ENCODE measurements at regions not wholly inside any gene's neighbourhood (a gene's known extent, or its start where the extent isn't known, plus 50 kb on each side); places are given as distances from the start of the nearest gene placed in this dataset.

GRCh38 chr15:96764946-96765345 lies 434.4 kb downstream of the NR2F2 start:
- Histone ChIP-seq H3K4me3 (ENCODE audit: low read length in 2 of 2) (no peak overlapping the region), H3K9ac (ENCODE audit: low read depth, low read length, poor library complexity) (no peak overlapping the region), H3K4me2 (ENCODE audit: insufficient read depth, low read length, poor library complexity, severe bottlenecking) (no peak overlapping the region), H4K91ac (ENCODE audit: low read depth, low read length, poor library complexity) (no peak overlapping the region), H3K4ac (ENCODE audit: low read length) (no peak overlapping the region), H3K36me3 (replicated peaks in 1 of 2; ENCODE audit: control insufficient read depth in 2 of 2, insufficient read depth in 2 of 2, low read length in 2 of 2) (no peaks in the 10 kb centered on the region), H2BK12ac (ENCODE audit: low read length) (no peak overlapping the region), H4K8ac (ENCODE audit: low read depth, low read length) (no peak overlapping the region), H3K18ac (ENCODE audit: low read length) (peak overlapping the region; percentile 12), H2AK5ac (ENCODE audit: low read depth, low read length) (no peak overlapping the region), H3K4me1 (ENCODE audit: control insufficient read depth in 2 of 2, insufficient read depth in 1 of 2, low read depth in 1 of 2, low read length in 2 of 2) (no peaks in the 10 kb centered on the region), H2BK120ac (ENCODE audit: low read depth, low read length) (no peak overlapping the region), H3K27me3 (ENCODE audit: control insufficient read depth in 3 of 3, insufficient read depth in 3 of 3, low read depth in 1 of 3, low read length in 3 of 3) (no peaks in the 10 kb centered on the region), H3K23ac (ENCODE audit: low read depth, low read length, poor library complexity) (no peak overlapping the region), H2BK15ac (ENCODE audit: low read length) (peak overlapping the region; percentile 32), H3K27ac (replicated peaks; ENCODE audit: low read length) (no peak overlapping the region), H3K14ac (ENCODE audit: low read length) (no peak overlapping the region), H3K79me1 (ENCODE audit: low read depth, low read length) (no peaks in the 10 kb centered on the region), H2AFZ (ENCODE audit: low read length) (no peak overlapping the region), H2BK5ac (ENCODE audit: low read length) (no peak overlapping the region), H3K9me3 (replicated peaks in 1 of 2; ENCODE audit: control insufficient read depth in 2 of 2, insufficient read depth in 1 of 2, low read depth in 1 of 2, low read length in 2 of 2) (no peaks in the 10 kb centered on the region)
- WGBS, 2 donors (ENCODE audit: extremely low coverage in 2 of 2, insufficient read length in 2 of 2, insufficient replicate concordance in 1 of 2), result no CpG with 5 or more reads among the region's 8 CpGs
- no peak for DNase-seq (ENCODE audit: low spot score)

- Histone ChIP-seq H2AFZ (ENCODE audit: low read length) (no peak overlapping the region), H2BK120ac (ENCODE audit: low read depth, low read length) (no peak overlapping the region), H3K79me1 (ENCODE audit: low read depth, low read length) (no peaks in the 10 kb centered on the region), H3K9ac (ENCODE audit: low read depth, low read length, poor library complexity) (no peak overlapping the region), H3K18ac (ENCODE audit: low read length) (no peak overlapping the region), H3K9me3 (replicated peaks in 1 of 2; ENCODE audit: control insufficient read depth in 2 of 2, insufficient read depth in 1 of 2, low read depth in 1 of 2, low read length in 2 of 2) (no peaks in the 10 kb centered on the region), H3K23ac (ENCODE audit: low read depth, low read length, poor library complexity) (no peak overlapping the region), H3K14ac (ENCODE audit: low read length) (no peak overlapping the region), H3K4me2 (ENCODE audit: insufficient read depth, low read length, poor library complexity, severe bottlenecking) (no peak overlapping the region), H3K27me3 (ENCODE audit: control insufficient read depth in 3 of 3, insufficient read depth in 3 of 3, low read depth in 1 of 3, low read length in 3 of 3) (no peaks in the 10 kb centered on the region), H2AK5ac (ENCODE audit: low read depth, low read length) (no peak overlapping the region), H3K27ac (replicated peaks; ENCODE audit: low read length) (no peak overlapping the region), H3K4ac (ENCODE audit: low read length) (no peak overlapping the region), H3K4me1 (ENCODE audit: control insufficient read depth in 2 of 2, insufficient read depth in 1 of 2, low read depth in 1 of 2, low read length in 2 of 2) (peaks cover 0 to 3% of the 10 kb centered on the region in 2 donors), H4K8ac (ENCODE audit: low read depth, low read length) (no peak overlapping the region), H2BK5ac (ENCODE audit: low read length) (no peak overlapping the region), H2BK15ac (ENCODE audit: low read length) (no peak overlapping the region), H3K4me3 (ENCODE audit: low read length in 2 of 2) (no peak overlapping the region), H4K91ac (ENCODE audit: low read depth, low read length, poor library complexity) (no peak overlapping the region), H3K36me3 (replicated peaks in 1 of 2; ENCODE audit: control insufficient read depth in 2 of 2, insufficient read depth in 2 of 2, low read length in 2 of 2) (no peaks in the 10 kb centered on the region), H2BK12ac (ENCODE audit: low read length) (no peak overlapping the region)
- no CpG with 5 or more reads among the region's 4 CpGs for WGBS, 2 donors (ENCODE audit: extremely low coverage in 2 of 2, insufficient read length in 2 of 2, insufficient replicate concordance in 1 of 2)
- no peak for DNase-seq (ENCODE audit: low spot score)
Observed at GRCh38 chr15:96766366-96766765, 435.9 kb downstream of the NR2F2 start.

GRCh38 chr15:96767703-96768434 lies 437.4 kb downstream of the NR2F2 start:
- Histone ChIP-seq H3K18ac (ENCODE audit: low read length) (peak overlapping the region; percentile 59), H3K27ac (replicated peaks; ENCODE audit: low read length) (no peak overlapping the region), H3K23ac (ENCODE audit: low read depth, low read length, poor library complexity) (no peak overlapping the region), H2AK5ac (ENCODE audit: low read depth, low read length) (no peak overlapping the region), H3K4ac (ENCODE audit: low read length) (no peak overlapping the region), H3K14ac (ENCODE audit: low read length) (no peak overlapping the region), H3K9ac (ENCODE audit: low read depth, low read length, poor library complexity) (no peak overlapping the region), H2BK15ac (ENCODE audit: low read length) (no peak overlapping the region), H3K9me3 (replicated peaks in 1 of 2; ENCODE audit: control insufficient read depth in 2 of 2, insufficient read depth in 1 of 2, low read depth in 1 of 2, low read length in 2 of 2) (no peaks in the 10 kb centered on the region), H4K91ac (ENCODE audit: low read depth, low read length, poor library complexity) (no peak overlapping the region), H2BK5ac (ENCODE audit: low read length) (no peak overlapping the region), H2BK12ac (ENCODE audit: low read length) (no peak overlapping the region), H3K4me1 (ENCODE audit: control insufficient read depth in 2 of 2, insufficient read depth in 1 of 2, low read depth in 1 of 2, low read length in 2 of 2) (peaks cover 0 to 8% of the 10 kb centered on the region in 2 donors), H4K8ac (ENCODE audit: low read depth, low read length) (no peak overlapping the region), H2BK120ac (ENCODE audit: low read depth, low read length) (no peak overlapping the region), H3K4me2 (ENCODE audit: insufficient read depth, low read length, poor library complexity, severe bottlenecking) (no peak overlapping the region), H3K79me1 (ENCODE audit: low read depth, low read length) (no peaks in the 10 kb centered on the region), H3K4me3 (ENCODE audit: low read length in 2 of 2) (no peak overlapping the region), H2AFZ (ENCODE audit: low read length) (no peak overlapping the region), H3K27me3 (ENCODE audit: control insufficient read depth in 3 of 3, insufficient read depth in 3 of 3, low read depth in 1 of 3, low read length in 3 of 3) (no peaks in the 10 kb centered on the region), H3K36me3 (replicated peaks in 1 of 2; ENCODE audit: control insufficient read depth in 2 of 2, insufficient read depth in 2 of 2, low read length in 2 of 2) (no peaks in the 10 kb centered on the region)
- no CpG with 5 or more reads among the region's 10 CpGs for WGBS, 2 donors (ENCODE audit: extremely low coverage in 2 of 2, insufficient read length in 2 of 2, insufficient replicate concordance in 1 of 2)
- DNase-seq (ENCODE audit: low spot score), result no peak

GRCh38 chr15:96768435-96768789 lies 437.9 kb downstream of the NR2F2 start:
- Histone ChIP-seq H3K9ac (ENCODE audit: low read depth, low read length, poor library complexity) (no peak overlapping the region), H3K4me1 (ENCODE audit: control insufficient read depth in 2 of 2, insufficient read depth in 1 of 2, low read depth in 1 of 2, low read length in 2 of 2) (peaks cover 0 to 8% of the 10 kb centered on the region in 2 donors), H4K8ac (ENCODE audit: low read depth, low read length) (no peak overlapping the region), H3K36me3 (replicated peaks in 1 of 2; ENCODE audit: control insufficient read depth in 2 of 2, insufficient read depth in 2 of 2, low read length in 2 of 2) (no peaks in the 10 kb centered on the region), H3K27ac (replicated peaks; ENCODE audit: low read length) (no peak overlapping the region), H3K14ac (ENCODE audit: low read length) (no peak overlapping the region), H3K27me3 (ENCODE audit: control insufficient read depth in 3 of 3, insufficient read depth in 3 of 3, low read depth in 1 of 3, low read length in 3 of 3) (no peaks in the 10 kb centered on the region), H3K9me3 (replicated peaks in 1 of 2; ENCODE audit: control insufficient read depth in 2 of 2, insufficient read depth in 1 of 2, low read depth in 1 of 2, low read length in 2 of 2) (no peaks in the 10 kb centered on the region), H2AFZ (ENCODE audit: low read length) (no peak overlapping the region), H2BK120ac (ENCODE audit: low read depth, low read length) (peak overlapping the region; percentile 14), H2BK12ac (ENCODE audit: low read length) (no peak overlapping the region), H3K18ac (ENCODE audit: low read length) (peak overlapping the region; percentile 59), H3K4me2 (ENCODE audit: insufficient read depth, low read length, poor library complexity, severe bottlenecking) (no peak overlapping the region), H2BK15ac (ENCODE audit: low read length) (no peak overlapping the region), H3K4ac (ENCODE audit: low read length) (no peak overlapping the region), H2BK5ac (ENCODE audit: low read length) (no peak overlapping the region), H3K23ac (ENCODE audit: low read depth, low read length, poor library complexity) (no peak overlapping the region), H2AK5ac (ENCODE audit: low read depth, low read length) (no peak overlapping the region), H3K79me1 (ENCODE audit: low read depth, low read length) (no peaks in the 10 kb centered on the region), H4K91ac (ENCODE audit: low read depth, low read length, poor library complexity) (no peak overlapping the region), H3K4me3 (ENCODE audit: low read length in 2 of 2) (no peak overlapping the region)
- DNase-seq (ENCODE audit: low spot score), result no peak
- no CpG with 5 or more reads among the region's 5 CpGs for WGBS, 2 donors (ENCODE audit: extremely low coverage in 2 of 2, insufficient read length in 2 of 2, insufficient replicate concordance in 1 of 2)
